ENCODE measurements at regions not wholly inside any gene's neighbourhood (a gene's known extent, or its start where the extent isn't known, plus 50 kb on each side); places are given as distances from the start of the nearest gene placed in this dataset.

GRCh38 chr2:236968880-236969534, 116.7 kb upstream of the COPS8 start:
- no peak for DNase-seq (ENCODE audit: insufficient read length, low spot score)
- FAIRE-seq = no peak

GRCh38 chr2:236969767-236970655, 115.7 kb upstream of the COPS8 start:
- DNase-seq (ENCODE audit: insufficient read length, low spot score) = no peak
- FAIRE-seq = no peak
- TF ChIP-seq CTCF (IDR thresholded peaks at IDR 0.05; ENCODE audit: insufficient read depth, missing control alignments) = no peak

More at GRCh38 chr2:236968880-236969534, 116.7 kb upstream of the COPS8 start:
- TF ChIP-seq CTCF (IDR thresholded peaks at IDR 0.05; ENCODE audit: insufficient read depth, missing control alignments) = no peak

- TF ChIP-seq CTCF (IDR thresholded peaks at IDR 0.05; ENCODE audit: insufficient read depth, missing control alignments) = no peak
- DNase-seq (ENCODE audit: insufficient read length, low spot score) (no peak), FAIRE-seq (no peak)
Observed at GRCh38 chr2:236970656-236971010, 115.1 kb upstream of the COPS8 start.

- TF ChIP-seq CTCF (IDR thresholded peaks at IDR 0.05; ENCODE audit: insufficient read depth, missing control alignments) = no peak
- DNase-seq (ENCODE audit: insufficient read length, low spot score) (no peak), FAIRE-seq (no peak)
Observed at GRCh38 chr2:236971131-236971821, 114.4 kb upstream of the COPS8 start.

- FAIRE-seq (no peak), DNase-seq (ENCODE audit: insufficient read length, low spot score) (no peak)
- TF ChIP-seq CTCF (IDR thresholded peaks at IDR 0.05; ENCODE audit: insufficient read depth, missing control alignments) = no peak
Observed at GRCh38 chr2:236971919-236972381, 113.7 kb upstream of the COPS8 start.

GRCh38 chr2:236972491-236973342, 113.0 kb upstream of the COPS8 start:
- no peak for FAIRE-seq
- TF ChIP-seq CTCF (IDR thresholded peaks at IDR 0.05; ENCODE audit: insufficient read depth, missing control alignments) = no peak
- DNase-seq (ENCODE audit: insufficient read length, low spot score) = no peak
